Hematopoietic multipotent progenitor cell treated with erythropoietin and hydrocortisone succinate and interleukin-3 and kit ligand, for 4 days (in vitro differentiated cells): ENCODE measurements at regions not wholly inside any gene's neighbourhood (a gene's known extent, or its start where the extent isn't known, plus 50 kb on each side); places are given as distances from the start of the nearest gene placed in this dataset.
A peak's percentile ranks its signal among the peaks of the same experiment; 100 is the strongest.

ENCODE experiments used
- DNase-seq: peaks from one replicate; pipeline ENCODE4 v3.0.0-alpha.2; 2015

- DNase-seq: peak; percentile 53
These were observed 167.6 kb downstream of the TMEM38B start for GRCh38 chr9:105861972-105862371.

GRCh38 chr9:105864248-105864898 lies 170.0 kb downstream of the TMEM38B start:
- no peak for DNase-seq

- DNase-seq: no peak
These were observed 170.9 kb downstream of the TMEM38B start for GRCh38 chr9:105865285-105865684.

- DNase-seq: no peak
These were observed 177.2 kb downstream of the TMEM38B start for GRCh38 chr9:105871540-105871939.

- DNase-seq: no peak
These were observed 179.5 kb downstream of the TMEM38B start for GRCh38 chr9:105873801-105874200.

- no peak for DNase-seq
These were observed 183.4 kb downstream of the TMEM38B start for GRCh38 chr9:105877721-105878120.

GRCh38 chr9:105879181-105879580 lies 184.8 kb downstream of the TMEM38B start:
- no peak for DNase-seq

- DNase-seq: no peak
These were observed 186.2 kb downstream of the TMEM38B start for GRCh38 chr9:105880517-105880916.

GRCh38 chr9:105881021-105881420 lies 186.7 kb downstream of the TMEM38B start:
- no peak for DNase-seq

GRCh38 chr9:105881654-105882349 lies 187.5 kb downstream of the TMEM38B start:
- DNase-seq: peak; percentile 87

- peak; percentile 87 for DNase-seq
These were observed 189.5 kb downstream of the TMEM38B start for GRCh38 chr9:105883847-105884246.

GRCh38 chr9:105884416-105884815 lies 190.1 kb downstream of the TMEM38B start:
- DNase-seq: no peak

GRCh38 chr9:105886136-105886535 lies 191.8 kb downstream of the TMEM38B start:
- no peak for DNase-seq

- peak; percentile 78 for DNase-seq
These were observed 193.3 kb downstream of the TMEM38B start for GRCh38 chr9:105887679-105888078.

GRCh38 chr9:105890046-105890822 lies 195.9 kb downstream of the TMEM38B start:
- peak; percentile 66 for DNase-seq

GRCh38 chr9:105900123-105900522 lies 205.8 kb downstream of the TMEM38B start:
- DNase-seq: no peak

GRCh38 chr9:105901514-105902109 lies 207.3 kb downstream of the TMEM38B start:
- DNase-seq: peak; percentile 65

- no peak for DNase-seq
These were observed 213.7 kb downstream of the TMEM38B start for GRCh38 chr9:105908069-105908468.

GRCh38 chr9:105911104-105911911 lies 217.0 kb downstream of the TMEM38B start:
- DNase-seq: no peak

- no peak for DNase-seq
These were observed 218.0 kb downstream of the TMEM38B start for GRCh38 chr9:105912157-105912862.

- DNase-seq: no peak
These were observed 218.6 kb downstream of the TMEM38B start for GRCh38 chr9:105912863-105913516.
